B cell (primary cell): ENCODE measurements at regions not wholly inside any gene's neighbourhood (a gene's known extent, or its start where the extent isn't known, plus 50 kb on each side); places are given as distances from the start of the nearest gene placed in this dataset.

Experiments used
- ATAC-seq: fragments of 200-7000 bp; cut with Tn5 transposase; one replicate; pipeline ENCODE4 v1.10.0; 2021; ENCODE audit warnings: low read depth, mild to moderate bottlenecking, moderate number of reproducible peaks, moderate library complexity
- CTCF ChIA-PET: fragments of 350-600 bp; sonication (Branson Sonifier 250); formaldehyde crosslinking; loops from one replicate; lab custom pipeline; 2021; ENCODE audit warnings: antibody characterized with exemption, inconsistent platforms; lab: Charles Lee
- POLR2A ChIA-PET: fragments of 350-600 bp; sonication (Branson Sonifier 250); formaldehyde crosslinking; loops from one replicate; lab custom pipeline; 2021; ENCODE audit warnings: antibody characterized with exemption; lab: Charles Lee
- DNase-seq: peaks from one replicate; pipeline ENCODE4 v3.0.0; 2013
- H2AFZ ChIP-seq: 2 replicates; pipeline ENCODE4 v1.6.1; 2012; ENCODE audit warnings: mild to moderate bottlenecking, low read depth, low read length; ENCODE audit not compliant: insufficient read depth, poor library complexity, severe bottlenecking
- H3K27ac ChIP-seq, 2 donors: 1 replicate in 1 of 2; 2 replicates in 1 of 2; pipeline ENCODE4 v1.5.1; 2012 to 2013; ENCODE audit warnings: low read length in 2 of 2, mild to moderate bottlenecking in 2 of 2, moderate library complexity in 1 of 2
- H3K27me3 ChIP-seq, 4 experiments: fragments of 200-600 bp in 1 of 4; sonication (generic) in 1 of 4; replicated peaks in 1 of 4; 1 replicate in 2 of 4; 2 replicates in 2 of 4; pipeline versions ENCODE4 v1.6.1 to v1.7.0; 2013 to 2016; ENCODE audit warnings: low read length in 3 of 4, mild to moderate bottlenecking in 2 of 4, mixed read lengths in 1 of 4, moderate library complexity in 1 of 4; ENCODE audit not compliant: insufficient read depth in 4 of 4, control insufficient read depth in 3 of 4; ENCODE audit errors: control extremely low read depth in 1 of 4
- H3K36me3 ChIP-seq, 2 experiments: replicated peaks in 1 of 2; 1 replicate in 1 of 2; 2 replicates in 1 of 2; pipeline versions ENCODE4 v1.6.1 to v1.7.1; 2013; ENCODE audit warnings: low read length in 1 of 2; ENCODE audit not compliant: insufficient read depth in 2 of 2, control insufficient read depth in 1 of 2; ENCODE audit errors: control extremely low read depth in 1 of 2, extremely low read depth in 1 of 2
- H3K4me1 ChIP-seq, 2 donors: fragments of 200-600 bp in 1 of 2; sonication (generic) in 1 of 2; 1 replicate in 1 of 2; 2 replicates in 1 of 2; pipeline versions ENCODE4 v1.5.1 to v1.6.1; 2013 to 2017; ENCODE audit warnings: low read length in 2 of 2; ENCODE audit not compliant: control insufficient read depth in 2 of 2, insufficient read depth in 2 of 2
- H3K4me2 ChIP-seq: replicated peaks from 2 replicates; pipeline ENCODE3; 2012; ENCODE audit warnings: mild to moderate bottlenecking, low read depth, low read length; ENCODE audit not compliant: poor library complexity, severe bottlenecking
- H3K4me3 ChIP-seq, 5 experiments: fragments of 200-600 bp in 1 of 5; sonication (generic) in 1 of 5; 1 replicate in 3 of 5; 2 replicates in 2 of 5; pipeline versions ENCODE4 v1.5.1 to v1.7.0; 2011 to 2016; ENCODE audit warnings: low read length in 4 of 5, mild to moderate bottlenecking in 4 of 5, low read depth in 2 of 5, control low read depth in 1 of 5, moderate library complexity in 1 of 5; ENCODE audit not compliant: insufficient read depth in 1 of 5; ENCODE audit errors: control extremely low read depth in 1 of 5, extremely low read depth in 1 of 5
- H3K79me2 ChIP-seq: fragments of 200-600 bp; sonication (generic); one replicate; pipeline ENCODE4 v1.6.0; 2016; ENCODE audit warnings: low read length; ENCODE audit not compliant: control insufficient read depth, insufficient read depth
- H3K9ac ChIP-seq: fragments of 200-600 bp; sonication (generic); 2 replicates; pipeline ENCODE4 v1.6.1; 2017; ENCODE audit warnings: mild to moderate bottlenecking, low read length, moderate library complexity
- H3K9me3 ChIP-seq, 3 donors: one replicate each; pipeline versions ENCODE4 v1.6.1 to v1.7.1; 2013; ENCODE audit warnings: low read length in 2 of 3; ENCODE audit not compliant: control insufficient read depth in 2 of 3, insufficient read depth in 1 of 3; ENCODE audit errors: control extremely low read depth in 1 of 3
- H4K20me1 ChIP-seq: 2 replicates; pipeline ENCODE4 v1.6.0; 2012; ENCODE audit warnings: mild to moderate bottlenecking, low read length; ENCODE audit not compliant: insufficient read depth, control insufficient read depth, poor library complexity, severe bottlenecking
- H3K27ac Mint-ChIP-seq: one replicate; pipeline ENCODE4 v1.8.0; 2021; ENCODE audit warnings: mixed read lengths
- H3K27me3 Mint-ChIP-seq: one replicate; pipeline ENCODE4 v1.8.0; 2021; ENCODE audit warnings: mixed read lengths
- H3K4me1 Mint-ChIP-seq: one replicate; pipeline ENCODE4 v1.8.0; 2021; ENCODE audit warnings: mixed read lengths
- H3K4me3 Mint-ChIP-seq: one replicate; pipeline ENCODE4 v1.8.0; 2021; ENCODE audit warnings: mixed read lengths
- H3K9me3 Mint-ChIP-seq: one replicate; pipeline ENCODE4 v1.8.0; 2022; ENCODE audit warnings: mixed read lengths; ENCODE audit not compliant: insufficient read depth
- CTCF ChIP-seq: fragments of 200-600 bp; IDR thresholded peaks from one replicate; pipeline ENCODE4 v1.8.0; 2022; ENCODE audit warnings: antibody characterized with exemption, mild to moderate bottlenecking
- EZH2 ChIP-seq: IDR thresholded peaks from 2 replicates; pipeline ENCODE4 v1.6.1; 2012; ENCODE audit warnings: borderline replicate concordance, low read depth, mild to moderate bottlenecking, moderate library complexity, low read length; ENCODE audit not compliant: insufficient read depth, poor library complexity, severe bottlenecking
- WGBS: methylation state at CpG from one replicate; pipeline ENCODE4 v1.1.5; 2013; ENCODE audit warnings: missing lambda C conversion rate; ENCODE audit not compliant: insufficient coverage; 5-methylcytosine and 5-hydroxymethylcytosine counted together
- intact Hi-C: fragments of 100-400 bp; cut with micrococcal nuclease; formaldehyde crosslinking; loops from one replicate; pipeline ENCODE4 v1.10.0; 2022

DNA sequence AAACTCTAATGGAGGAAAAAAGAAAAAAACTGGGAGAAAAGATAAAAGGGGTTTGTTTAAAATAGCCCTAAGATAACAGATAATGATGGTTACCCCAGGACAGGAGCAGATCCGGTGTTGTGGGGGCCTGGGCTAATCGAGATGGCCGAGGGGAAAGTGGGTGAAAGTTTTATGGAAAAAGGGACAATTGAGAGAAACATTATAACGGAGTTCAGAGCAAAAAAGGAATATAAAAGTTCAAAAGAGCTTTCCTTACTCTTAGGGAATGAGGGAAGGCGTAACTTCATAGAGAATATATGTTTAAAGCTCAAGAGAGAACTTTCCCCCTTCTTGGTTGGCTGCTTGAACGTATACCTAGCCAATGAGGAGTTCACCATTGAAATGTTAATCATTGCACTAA, 131.4 kb downstream of the BAMBI start:
- no peak overlapping the region for H3K4me2 ChIP-seq
- DNase-seq (no peak), ATAC-seq (no peak)
- no peak overlapping the region for H3K9ac ChIP-seq
- Mint-ChIP-seq H3K4me1 (no peaks in the 10 kb centered on the region), H3K9me3 (no peaks in the 10 kb centered on the region), H3K27me3 (peaks cover 27% of the 10 kb centered on the region), H3K27ac (no peak overlapping the region), H3K4me3 (no peak overlapping the region)
- H3K4me3 ChIP-seq: no peak overlapping the region
- H4K20me1 ChIP-seq: no peaks in the 10 kb centered on the region
- ChIA-PET POLR2A (no interaction called here), CTCF (no interaction called here)
- no peaks in the 10 kb centered on the region for H3K36me3 ChIP-seq
- no peak overlapping the region for H3K27ac ChIP-seq
- no peaks in the 10 kb centered on the region for H3K9me3 ChIP-seq
- TF ChIP-seq CTCF (no peak), EZH2 (no peak)
- intact Hi-C loops: no loop called here
- no peaks in the 10 kb centered on the region for H3K79me2 ChIP-seq
- no peaks in the 10 kb centered on the region for H3K4me1 ChIP-seq
- peaks cover 0 to 10% (median 5%) of the 10 kb centered on the region in 4 experiments for H3K27me3 ChIP-seq
- H2AFZ ChIP-seq: no peak overlapping the region
- 57% methylated on average over 3 of the region's 6 CpGs for WGBS

GRCh38 chr10:28810057-28810870, 132.9 kb downstream of the BAMBI start:
- ATAC-seq (no peak), DNase-seq (no peak)
- peaks cover 27% of the 10 kb centered on the region for H3K27me3 Mint-ChIP-seq
- POLR2A ChIA-PET: no interaction called here
- H3K4me1 ChIP-seq: no peaks in the 10 kb centered on the region
- no peaks in the 10 kb centered on the region for H3K9me3 Mint-ChIP-seq
- H3K27ac ChIP-seq: no peak overlapping the region
- no peak overlapping the region for H3K27ac Mint-ChIP-seq
- no peak overlapping the region for H3K4me3 ChIP-seq
- WGBS: 89% methylated on average over 4 of the region's 10 CpGs
- H3K36me3 ChIP-seq: no peaks in the 10 kb centered on the region
- no peak overlapping the region for H2AFZ ChIP-seq
- TF ChIP-seq CTCF (no peak), EZH2 (no peak)
- H4K20me1 ChIP-seq: no peaks in the 10 kb centered on the region
- CTCF ChIA-PET: no interaction called here
- H3K4me3 Mint-ChIP-seq: no peak overlapping the region
- intact Hi-C loops: no loop called here
- peaks cover 0 to 10% (median 5%) of the 10 kb centered on the region in 4 experiments for H3K27me3 ChIP-seq
- H3K9ac ChIP-seq: no peak overlapping the region
- no peaks in the 10 kb centered on the region for H3K4me1 Mint-ChIP-seq
- H3K9me3 ChIP-seq: no peaks in the 10 kb centered on the region
- H3K4me2 ChIP-seq: no peak overlapping the region
- no peaks in the 10 kb centered on the region for H3K79me2 ChIP-seq
